CD4-positive, alpha-beta T cell (primary cell): ENCODE measurements at regions not wholly inside any gene's neighbourhood (a gene's known extent, or its start where the extent isn't known, plus 50 kb on each side); places are given as distances from the start of the nearest gene placed in this dataset.
"Not testable (repeated sequence)": the region's sequence is repeated elsewhere in the genome, so short reads cannot be mapped to it uniquely, and the experiment has no call there.

Source experiments
- ATAC-seq: fragments of 200-7000 bp; cut with Tn5 transposase; one replicate; pipeline ENCODE4 v1.10.0; 2022; ENCODE audit warnings: mild to moderate bottlenecking; ENCODE audit not compliant: poor library complexity
- CTCF ChIA-PET: fragments of 350-600 bp; sonication (Branson Sonifier 250); formaldehyde crosslinking; loops from one replicate; lab custom pipeline; 2021; ENCODE audit warnings: antibody characterized with exemption, inconsistent platforms; lab: Charles Lee
- POLR2A ChIA-PET: fragments of 350-600 bp; sonication (Branson Sonifier 250); formaldehyde crosslinking; loops from one replicate; lab custom pipeline; 2021; ENCODE audit warnings: antibody characterized with exemption, inconsistent platforms; lab: Charles Lee
- DNase-seq, 14 experiments: peaks; one replicate each; pipeline ENCODE4 v3.0.0-alpha.2; 2013 to 2020; ENCODE audit warnings: mixed read lengths in 2 of 14
- H3K27ac ChIP-seq, 2 donors: one replicate each; pipeline versions ENCODE4 v1.5.1 to v1.7.0; 2013; ENCODE audit warnings: low read length in 2 of 2, low read depth in 1 of 2, mild to moderate bottlenecking in 1 of 2
- H3K27me3 ChIP-seq, 2 experiments: 1 replicate in 1 of 2; 2 replicates in 1 of 2; pipeline versions ENCODE4 v1.6.1 to v1.7.0; 2013; ENCODE audit warnings: low read length in 2 of 2, control low read depth in 1 of 2, mild to moderate bottlenecking in 1 of 2, moderate library complexity in 1 of 2; ENCODE audit not compliant: insufficient read depth in 2 of 2, control insufficient read depth in 1 of 2
- H3K36me3 ChIP-seq: one replicate; pipeline ENCODE4 v1.6.1; 2013; ENCODE audit warnings: low read length, control low read depth; ENCODE audit not compliant: insufficient read depth
- H3K4me1 ChIP-seq: one replicate; pipeline ENCODE4 v1.6.1; 2013; ENCODE audit warnings: low read length, control low read depth; ENCODE audit not compliant: insufficient read depth
- H3K4me3 ChIP-seq: one replicate; pipeline ENCODE4 v1.5.1; 2013; ENCODE audit warnings: mild to moderate bottlenecking, low read length, moderate library complexity
- H3K9me3 ChIP-seq, 2 experiments: 1 replicate in 1 of 2; 2 replicates in 1 of 2; pipeline versions ENCODE4 v1.6.1 to v1.7.0; 2013; ENCODE audit warnings: low read length in 2 of 2, mild to moderate bottlenecking in 2 of 2, control low read depth in 1 of 2, moderate library complexity in 1 of 2; ENCODE audit not compliant: control insufficient read depth in 1 of 2, insufficient read depth in 1 of 2
- H3K27ac Mint-ChIP-seq: one replicate; pipeline ENCODE4 v1.8.0; 2020; ENCODE audit warnings: mixed read lengths
- H3K27me3 Mint-ChIP-seq: one replicate; pipeline ENCODE4 v1.8.0; 2021; ENCODE audit warnings: mixed read lengths
- H3K36me3 Mint-ChIP-seq: one replicate; pipeline ENCODE4 v1.8.0; 2021; ENCODE audit warnings: low read depth, mixed read lengths
- H3K4me1 Mint-ChIP-seq: one replicate; pipeline ENCODE4 v1.8.0; 2021; ENCODE audit warnings: low read depth, mixed read lengths
- H3K4me3 Mint-ChIP-seq: one replicate; pipeline ENCODE4 v1.8.0; 2020; ENCODE audit warnings: mild to moderate bottlenecking, mixed read lengths
- H3K9me3 Mint-ChIP-seq: one replicate; pipeline ENCODE4 v1.8.0; 2020; ENCODE audit warnings: mixed read lengths
- intact Hi-C, 2 experiments: fragments of 100-400 bp; cut with DNase I in 1 of 2; cut with micrococcal nuclease in 1 of 2; formaldehyde crosslinking; loops; one replicate each; pipeline versions ENCODE4 v1.15.1 to v1.9.0; 2023 to 2025; cut with DNase I, micrococcal nuclease
- TF ChIP-seq, protein P1 (sequence below): fragments of 200-600 bp; IDR thresholded peaks from one replicate; pipeline ENCODE4 v1.8.0; 2022; ENCODE audit warnings: antibody characterized with exemption, mild to moderate bottlenecking

DNA sequence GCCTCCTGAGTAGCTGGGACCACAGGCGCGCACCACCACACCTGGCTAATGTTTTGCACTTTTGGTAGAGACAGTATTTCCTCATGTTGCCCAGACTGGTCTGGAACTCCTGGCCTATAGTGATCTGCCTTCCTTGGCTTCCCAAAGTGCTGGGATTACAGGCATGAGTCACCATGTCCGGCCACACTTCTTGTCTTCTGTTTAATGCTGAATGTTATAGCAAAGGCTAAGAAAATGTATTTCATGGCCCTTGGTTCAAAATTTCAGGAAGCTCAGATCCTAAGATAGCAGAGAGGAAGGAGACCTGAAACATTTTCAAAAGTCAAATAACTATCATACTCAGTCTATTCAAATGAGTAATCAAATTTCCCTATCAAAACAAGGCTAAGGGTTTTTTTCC, 229.6 kb downstream of the BAMBI start:
- Mint-ChIP-seq H3K27me3 (no peaks in the 10 kb centered on the region), H3K4me1 (no peaks in the 10 kb centered on the region), H3K36me3 (no peaks in the 10 kb centered on the region), H3K9me3 (no peaks in the 10 kb centered on the region), H3K27ac (no peak overlapping the region), H3K4me3 (no peak overlapping the region)
- Histone ChIP-seq H3K4me1 (no peaks in the 10 kb centered on the region), H3K27ac (no peak overlapping the region), H3K4me3 (no peak overlapping the region), H3K27me3 (no peaks in the 10 kb centered on the region), H3K36me3 (no peaks in the 10 kb centered on the region), H3K9me3 (no peaks in the 10 kb centered on the region)
- TF ChIP-seq, protein P1, sequence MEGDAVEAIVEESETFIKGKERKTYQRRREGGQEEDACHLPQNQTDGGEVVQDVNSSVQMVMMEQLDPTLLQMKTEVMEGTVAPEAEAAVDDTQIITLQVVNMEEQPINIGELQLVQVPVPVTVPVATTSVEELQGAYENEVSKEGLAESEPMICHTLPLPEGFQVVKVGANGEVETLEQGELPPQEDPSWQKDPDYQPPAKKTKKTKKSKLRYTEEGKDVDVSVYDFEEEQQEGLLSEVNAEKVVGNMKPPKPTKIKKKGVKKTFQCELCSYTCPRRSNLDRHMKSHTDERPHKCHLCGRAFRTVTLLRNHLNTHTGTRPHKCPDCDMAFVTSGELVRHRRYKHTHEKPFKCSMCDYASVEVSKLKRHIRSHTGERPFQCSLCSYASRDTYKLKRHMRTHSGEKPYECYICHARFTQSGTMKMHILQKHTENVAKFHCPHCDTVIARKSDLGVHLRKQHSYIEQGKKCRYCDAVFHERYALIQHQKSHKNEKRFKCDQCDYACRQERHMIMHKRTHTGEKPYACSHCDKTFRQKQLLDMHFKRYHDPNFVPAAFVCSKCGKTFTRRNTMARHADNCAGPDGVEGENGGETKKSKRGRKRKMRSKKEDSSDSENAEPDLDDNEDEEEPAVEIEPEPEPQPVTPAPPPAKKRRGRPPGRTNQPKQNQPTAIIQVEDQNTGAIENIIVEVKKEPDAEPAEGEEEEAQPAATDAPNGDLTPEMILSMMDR = no peak
- CTCF ChIA-PET = no interaction called here
- intact Hi-C loops = no loop called here
- no peak for ATAC-seq
- POLR2A ChIA-PET = no interaction called here
- no peak for DNase-seq

DNA sequence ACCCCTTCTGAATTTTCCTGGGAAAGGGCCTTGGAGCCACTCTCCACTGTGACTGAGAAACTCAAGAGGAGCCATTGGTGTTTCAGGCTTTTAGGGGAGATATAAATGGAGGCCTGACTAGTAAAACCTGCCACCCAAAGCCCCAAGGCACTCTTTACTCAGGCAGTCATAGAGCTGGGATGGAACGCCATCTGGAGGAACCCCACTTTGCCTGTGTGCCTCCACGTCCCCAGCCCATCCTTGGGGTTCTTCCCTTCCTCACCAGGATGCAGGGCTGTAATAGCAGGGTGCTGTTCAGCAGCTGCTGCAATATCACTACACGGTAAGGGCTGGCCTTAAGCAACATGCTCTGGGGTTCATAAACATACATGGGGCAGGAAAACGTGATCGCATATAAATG, 232.6 kb downstream of the BAMBI start:
- Histone ChIP-seq H3K9me3 (peaks cover 0 to 5% of the 10 kb centered on the region in 2 experiments), H3K4me3 (no peak overlapping the region), H3K4me1 (no peaks in the 10 kb centered on the region), H3K36me3 (no peaks in the 10 kb centered on the region), H3K27me3 (no peaks in the 10 kb centered on the region), H3K27ac (no peak overlapping the region)
- intact Hi-C loops = no loop called here
- TF ChIP-seq, protein P1 = no peak
- Mint-ChIP-seq H3K27ac (no peak overlapping the region), H3K4me1 (no peaks in the 10 kb centered on the region), H3K27me3 (no peaks in the 10 kb centered on the region), H3K9me3 (no peaks in the 10 kb centered on the region), H3K36me3 (no peaks in the 10 kb centered on the region), H3K4me3 (no peak overlapping the region)
- ChIA-PET CTCF (no interaction called here), POLR2A (no interaction called here)
- DNase-seq (no peak), ATAC-seq (no peak)

DNA sequence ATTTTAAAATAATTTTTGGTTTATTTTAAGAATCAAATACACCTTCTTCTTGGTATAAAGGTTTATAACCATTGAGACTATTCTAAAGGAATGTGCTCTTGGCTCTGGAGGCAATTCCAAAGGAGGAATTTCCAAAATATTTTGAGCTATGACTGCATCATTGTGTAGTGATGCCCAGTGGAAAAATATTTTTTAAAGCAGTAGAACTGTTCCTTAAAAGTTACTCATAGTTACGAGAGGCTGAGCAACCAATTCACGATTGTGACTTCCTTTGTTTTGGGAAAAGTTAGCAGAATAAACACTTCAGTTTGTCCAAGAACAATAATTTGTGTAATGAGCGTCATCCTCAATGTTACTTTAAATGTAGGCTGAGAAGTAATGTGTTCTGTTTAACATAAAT, 233.6 kb downstream of the BAMBI start:
- ChIA-PET CTCF (interaction anchor here (0.8 kb wide), 1 partner anchor 10 kb away, joined by 3 read pairs; no protein-coding TSS in a partner anchor), POLR2A (no interaction called here)
- Mint-ChIP-seq H3K4me3 (no peak overlapping the region), H3K9me3 (no peaks in the 10 kb centered on the region), H3K27me3 (no peaks in the 10 kb centered on the region), H3K4me1 (no peaks in the 10 kb centered on the region), H3K36me3 (no peaks in the 10 kb centered on the region), H3K27ac (no peak overlapping the region)
- no peak overlapping the region for H3K27ac ChIP-seq
- no peaks in the 10 kb centered on the region for H3K36me3 ChIP-seq
- no peaks in the 10 kb centered on the region for H3K4me1 ChIP-seq
- no peak overlapping the region for H3K4me3 ChIP-seq
- TF ChIP-seq, protein P1 = no peak
- ATAC-seq (no peak), DNase-seq (no peak)
- peaks cover 0 to 5% of the 10 kb centered on the region in 2 experiments for H3K9me3 ChIP-seq
- no peaks in the 10 kb centered on the region for H3K27me3 ChIP-seq
- intact Hi-C loops = no loop called here

DNA sequence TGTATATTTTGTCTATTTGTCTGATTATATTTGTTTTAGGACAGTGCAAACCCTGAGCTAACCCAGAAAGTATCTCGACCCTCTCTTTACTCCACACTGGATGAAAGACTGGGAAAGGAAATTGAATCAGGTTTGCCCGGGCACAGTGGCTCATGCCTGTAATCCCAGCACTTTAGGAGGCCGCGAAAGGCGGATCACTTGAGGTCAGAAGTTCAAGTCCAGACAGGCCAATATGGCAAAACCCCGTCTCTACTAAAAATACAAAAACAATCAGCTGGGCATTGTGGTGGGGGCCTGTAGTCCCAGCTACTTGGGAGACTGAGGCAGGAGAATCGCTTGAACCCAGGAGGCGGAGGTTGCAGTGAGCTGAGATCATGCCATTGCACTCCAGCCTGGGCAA, 234.2 kb downstream of the BAMBI start:
- H3K4me3 Mint-ChIP-seq, H3K4me1 ChIP-seq, H3K27me3 Mint-ChIP-seq, intact Hi-C loops, DNase-seq, H3K4me3 ChIP-seq, H3K36me3 Mint-ChIP-seq, H3K36me3 ChIP-seq, H3K27ac ChIP-seq, H3K27me3 ChIP-seq, H3K27ac Mint-ChIP-seq, POLR2A ChIA-PET, ATAC-seq, H3K9me3 ChIP-seq, H3K4me1 Mint-ChIP-seq, H3K9me3 Mint-ChIP-seq: not testable (repeated sequence)
- CTCF ChIA-PET = interaction anchor here (0.8 kb wide), 1 partner anchor 9 kb away, joined by 3 read pairs; no protein-coding TSS in a partner anchor
